ENCODE measurements at regions not wholly inside any gene's neighbourhood (a gene's known extent, or its start where the extent isn't known, plus 50 kb on each side); places are given as distances from the start of the nearest gene placed in this dataset.

DNA sequence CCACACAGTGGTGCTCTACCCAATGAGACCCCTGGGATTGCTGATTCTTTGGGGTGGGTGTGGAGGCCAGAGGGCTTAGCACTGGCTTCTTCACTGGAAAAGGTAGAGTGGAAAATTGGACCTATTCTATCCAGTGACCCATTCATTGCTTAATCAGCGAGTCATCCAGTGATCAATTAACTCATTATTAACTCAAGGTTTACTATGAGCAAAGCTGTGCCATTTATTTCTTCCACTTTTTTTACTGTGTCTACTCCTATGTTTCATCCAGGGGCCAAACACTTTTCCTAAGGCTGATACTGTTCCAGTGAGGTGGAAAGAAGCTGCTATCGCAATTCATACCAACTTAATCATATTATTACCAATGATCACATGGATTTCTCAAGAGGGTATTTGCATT lies 363.9 kb downstream of the RPS6KC1 start:
- Mint-ChIP-seq H3K9me3 (peaks cover 10% of the 10 kb centered on the region), H3K4me1 (no peaks in the 10 kb centered on the region), H3K27ac (no peak overlapping the region), H3K36me3 (no peaks in the 10 kb centered on the region), H3K4me3 (no peak overlapping the region), H3K27me3 (ENCODE audit: low read depth) (no peaks in the 10 kb centered on the region; the same call in 1 of the 2 replicates)
- ATAC-seq = no peak
- no peak for TF ChIP-seq OVOL2 (CRISPR knock-in tag; IDR thresholded peaks at IDR 0.05; ENCODE audit: borderline replicate concordance)
- TF ChIP-seq ZNF219 (CRISPR knock-in tag; IDR thresholded peaks at IDR 0.05; ENCODE audit: borderline replicate concordance) = no peak
- TF ChIP-seq HMGA2 (CRISPR knock-in tag; IDR thresholded peaks at IDR 0.05) = no peak
- no peak for TF ChIP-seq ZNF138 (CRISPR knock-in tag; conservative IDR thresholded peaks at IDR 0.05)
- no peak for TF ChIP-seq ZNF263 (CRISPR knock-in tag; IDR thresholded peaks at IDR 0.05; ENCODE audit: low read depth)
- TF ChIP-seq, protein P1, sequence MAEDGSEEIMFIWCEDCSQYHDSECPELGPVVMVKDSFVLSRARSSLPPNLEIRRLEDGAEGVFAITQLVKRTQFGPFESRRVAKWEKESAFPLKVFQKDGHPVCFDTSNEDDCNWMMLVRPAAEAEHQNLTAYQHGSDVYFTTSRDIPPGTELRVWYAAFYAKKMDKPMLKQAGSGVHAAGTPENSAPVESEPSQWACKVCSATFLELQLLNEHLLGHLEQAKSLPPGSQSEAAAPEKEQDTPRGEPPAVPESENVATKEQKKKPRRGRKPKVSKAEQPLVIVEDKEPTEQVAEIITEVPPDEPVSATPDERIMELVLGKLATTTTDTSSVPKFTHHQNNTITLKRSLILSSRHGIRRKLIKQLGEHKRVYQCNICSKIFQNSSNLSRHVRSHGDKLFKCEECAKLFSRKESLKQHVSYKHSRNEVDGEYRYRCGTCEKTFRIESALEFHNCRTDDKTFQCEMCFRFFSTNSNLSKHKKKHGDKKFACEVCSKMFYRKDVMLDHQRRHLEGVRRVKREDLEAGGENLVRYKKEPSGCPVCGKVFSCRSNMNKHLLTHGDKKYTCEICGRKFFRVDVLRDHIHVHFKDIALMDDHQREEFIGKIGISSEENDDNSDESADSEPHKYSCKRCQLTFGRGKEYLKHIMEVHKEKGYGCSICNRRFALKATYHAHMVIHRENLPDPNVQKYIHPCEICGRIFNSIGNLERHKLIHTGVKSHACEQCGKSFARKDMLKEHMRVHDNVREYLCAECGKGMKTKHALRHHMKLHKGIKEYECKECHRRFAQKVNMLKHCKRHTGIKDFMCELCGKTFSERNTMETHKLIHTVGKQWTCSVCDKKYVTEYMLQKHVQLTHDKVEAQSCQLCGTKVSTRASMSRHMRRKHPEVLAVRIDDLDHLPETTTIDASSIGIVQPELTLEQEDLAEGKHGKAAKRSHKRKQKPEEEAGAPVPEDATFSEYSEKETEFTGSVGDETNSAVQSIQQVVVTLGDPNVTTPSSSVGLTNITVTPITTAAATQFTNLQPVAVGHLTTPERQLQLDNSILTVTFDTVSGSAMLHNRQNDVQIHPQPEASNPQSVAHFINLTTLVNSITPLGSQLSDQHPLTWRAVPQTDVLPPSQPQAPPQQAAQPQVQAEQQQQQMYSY (CRISPR knock-in tag; IDR thresholded peaks at IDR 0.05) = no peak
- TF ChIP-seq GTF2I (CRISPR knock-in tag; conservative IDR thresholded peaks at IDR 0.05) = no peak
- TF ChIP-seq GRHL2 (CRISPR knock-in tag; IDR thresholded peaks at IDR 0.05; ENCODE audit: insufficient replicate concordance, severe bottlenecking) = no peak
- TF ChIP-seq IRF2 (CRISPR knock-in tag; IDR thresholded peaks at IDR 0.05; ENCODE audit: borderline replicate concordance, low read depth) = no peak
- TF ChIP-seq, protein P2, sequence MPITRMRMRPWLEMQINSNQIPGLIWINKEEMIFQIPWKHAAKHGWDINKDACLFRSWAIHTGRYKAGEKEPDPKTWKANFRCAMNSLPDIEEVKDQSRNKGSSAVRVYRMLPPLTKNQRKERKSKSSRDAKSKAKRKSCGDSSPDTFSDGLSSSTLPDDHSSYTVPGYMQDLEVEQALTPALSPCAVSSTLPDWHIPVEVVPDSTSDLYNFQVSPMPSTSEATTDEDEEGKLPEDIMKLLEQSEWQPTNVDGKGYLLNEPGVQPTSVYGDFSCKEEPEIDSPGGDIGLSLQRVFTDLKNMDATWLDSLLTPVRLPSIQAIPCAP (CRISPR knock-in tag; IDR thresholded peaks at IDR 0.05) = no peak
- TF ChIP-seq SOX15 (CRISPR knock-in tag; IDR thresholded peaks at IDR 0.05) = no peak
- ChIA-PET CTCF (no interaction called here), POLR2A (no interaction called here)
- DNase-seq (ENCODE audit: low spot score) = no peak

DNA sequence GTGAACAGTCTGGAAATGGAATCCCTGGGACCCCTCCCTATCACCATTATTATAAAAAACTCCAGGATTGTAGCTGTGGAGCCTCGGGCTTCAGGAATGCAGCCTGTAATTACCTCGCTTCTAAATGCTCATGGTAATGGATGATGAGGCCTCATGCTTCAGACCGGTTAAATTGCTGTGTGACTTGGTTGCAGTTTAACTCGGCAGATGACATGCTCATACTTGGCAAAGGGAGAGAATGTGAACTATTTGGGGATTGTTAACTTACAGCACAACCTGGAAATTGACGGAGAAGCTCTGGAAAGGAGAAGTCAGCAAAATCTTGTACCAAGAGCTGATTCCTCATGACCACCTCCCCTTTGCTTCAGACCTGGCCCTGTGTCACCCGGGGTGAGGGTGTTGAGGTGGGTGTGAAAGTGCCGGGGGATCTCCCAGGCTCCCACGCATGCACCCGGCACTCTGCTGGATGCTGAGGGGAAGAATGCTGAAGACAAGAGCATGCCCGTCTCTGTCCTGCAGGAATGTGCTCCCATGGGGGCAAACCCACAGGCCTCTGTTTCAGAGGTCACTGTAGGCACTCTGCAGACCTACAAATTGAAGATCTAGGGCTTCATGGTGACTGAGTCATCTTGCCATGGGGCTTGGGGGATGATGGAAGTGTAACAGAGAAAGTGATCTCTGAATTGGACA lies 364.8 kb downstream of the RPS6KC1 start:
- H3K4me3 Mint-ChIP-seq = no peak overlapping the region
- ATAC-seq (no peak), DNase-seq (ENCODE audit: low spot score) (no peak)
- no peaks in the 10 kb centered on the region for H3K36me3 Mint-ChIP-seq
- ChIA-PET CTCF (no interaction called here), POLR2A (no interaction called here)
- peaks cover 1% of the 10 kb centered on the region for H3K9me3 Mint-ChIP-seq
- no peak overlapping the region for H3K27ac Mint-ChIP-seq
- no peak for TF ChIP-seq JUN (CRISPR knock-in tag; IDR thresholded peaks at IDR 0.05)
- TF ChIP-seq ZNF396 (CRISPR knock-in tag; IDR thresholded peaks at IDR 0.05; ENCODE audit: borderline replicate concordance) = no peak
- no peak for TF ChIP-seq HMGA2 (CRISPR knock-in tag; IDR thresholded peaks at IDR 0.05)
- H3K27me3 Mint-ChIP-seq (ENCODE audit: low read depth) = no peaks in the 10 kb centered on the region
- H3K4me1 Mint-ChIP-seq = no peaks in the 10 kb centered on the region

DNA sequence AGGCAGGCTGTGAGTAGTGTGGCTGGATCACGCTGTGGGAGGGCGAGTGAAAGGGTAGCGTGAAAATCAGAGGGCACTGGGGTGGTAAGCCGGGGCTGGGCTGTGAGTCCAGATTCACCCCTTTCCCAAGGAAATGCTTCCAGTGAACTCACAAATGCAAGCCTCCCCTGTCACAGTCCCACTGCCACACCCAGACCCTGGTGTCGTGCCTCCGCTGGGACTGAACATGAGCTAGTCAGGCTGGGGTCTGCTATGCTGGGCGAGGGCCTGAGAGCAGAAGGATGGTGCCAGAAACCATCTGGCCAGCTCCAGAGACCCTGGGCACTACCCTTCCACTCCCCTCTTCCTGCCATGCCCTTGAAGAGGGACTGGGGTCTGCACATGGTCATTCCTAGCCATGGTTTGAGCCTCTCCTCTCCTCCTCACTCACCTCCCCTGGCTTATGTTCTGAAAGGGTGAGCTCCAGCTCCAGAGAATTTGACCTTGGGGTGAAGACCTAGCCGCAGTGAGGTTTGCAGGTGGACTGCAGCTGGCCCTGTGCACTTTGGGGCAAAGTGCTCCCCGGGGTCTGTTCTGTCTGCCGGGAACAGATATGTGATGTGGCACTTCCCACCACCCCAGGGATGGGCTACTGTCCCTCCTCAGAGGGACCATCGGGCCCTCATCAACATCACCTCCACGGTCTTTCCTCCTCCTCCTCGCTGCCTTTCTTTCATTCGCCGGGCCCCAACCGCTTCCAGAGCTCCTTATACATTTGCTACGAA lies 365.6 kb downstream of the RPS6KC1 start:
- ChIA-PET CTCF (no interaction called here), POLR2A (no interaction called here)
- TF ChIP-seq, protein P3, sequence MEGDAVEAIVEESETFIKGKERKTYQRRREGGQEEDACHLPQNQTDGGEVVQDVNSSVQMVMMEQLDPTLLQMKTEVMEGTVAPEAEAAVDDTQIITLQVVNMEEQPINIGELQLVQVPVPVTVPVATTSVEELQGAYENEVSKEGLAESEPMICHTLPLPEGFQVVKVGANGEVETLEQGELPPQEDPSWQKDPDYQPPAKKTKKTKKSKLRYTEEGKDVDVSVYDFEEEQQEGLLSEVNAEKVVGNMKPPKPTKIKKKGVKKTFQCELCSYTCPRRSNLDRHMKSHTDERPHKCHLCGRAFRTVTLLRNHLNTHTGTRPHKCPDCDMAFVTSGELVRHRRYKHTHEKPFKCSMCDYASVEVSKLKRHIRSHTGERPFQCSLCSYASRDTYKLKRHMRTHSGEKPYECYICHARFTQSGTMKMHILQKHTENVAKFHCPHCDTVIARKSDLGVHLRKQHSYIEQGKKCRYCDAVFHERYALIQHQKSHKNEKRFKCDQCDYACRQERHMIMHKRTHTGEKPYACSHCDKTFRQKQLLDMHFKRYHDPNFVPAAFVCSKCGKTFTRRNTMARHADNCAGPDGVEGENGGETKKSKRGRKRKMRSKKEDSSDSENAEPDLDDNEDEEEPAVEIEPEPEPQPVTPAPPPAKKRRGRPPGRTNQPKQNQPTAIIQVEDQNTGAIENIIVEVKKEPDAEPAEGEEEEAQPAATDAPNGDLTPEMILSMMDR (IDR thresholded peaks at IDR 0.05) = no peak
- TF ChIP-seq TP53 (CRISPR knock-in tag; IDR thresholded peaks at IDR 0.05) (no peak), NFATC4 (CRISPR knock-in tag; IDR thresholded peaks at IDR 0.05) (no peak), FOXK1 (CRISPR knock-in tag; IDR thresholded peaks at IDR 0.05) (no peak), NR3C1 (CRISPR knock-in tag; conservative IDR thresholded peaks at IDR 0.05; ENCODE audit: low read depth) (no peak)
- H3K4me1 Mint-ChIP-seq = no peaks in the 10 kb centered on the region
- no peaks in the 10 kb centered on the region for H3K27me3 Mint-ChIP-seq (ENCODE audit: low read depth)
- H3K4me3 Mint-ChIP-seq = no peak overlapping the region
- ATAC-seq (no peak), DNase-seq (ENCODE audit: low spot score) (no peak)
- no peak overlapping the region for H3K27ac Mint-ChIP-seq
- no peaks in the 10 kb centered on the region for H3K9me3 Mint-ChIP-seq
- H3K36me3 Mint-ChIP-seq = no peaks in the 10 kb centered on the region
